Esophagus squamous epithelium (tissue), 4 donors: ENCODE measurements at regions not wholly inside any gene's neighbourhood (a gene's known extent, or its start where the extent isn't known, plus 50 kb on each side); places are given as distances from the start of the nearest gene placed in this dataset.

Source experiments
- CTCF ChIP-seq, 6 experiments: fragments of 450-650 bp in 4 of 6; fragments of 200-600 bp in 2 of 6; sonication (generic) in 2 of 6; IDR thresholded peaks; one replicate each; pipeline ENCODE4 v1.5.1; 2016 to 2019; ENCODE audit warnings: antibody characterized with exemption in 6 of 6, mild to moderate bottlenecking in 4 of 6, moderate library complexity in 4 of 6
- POLR2A ChIP-seq, 4 donors: fragments of 450-650 bp; IDR thresholded peaks; one replicate each; pipeline ENCODE4 v1.6.1; 2017; ENCODE audit warnings: antibody characterized with exemption in 4 of 4, mild to moderate bottlenecking in 4 of 4, moderate library complexity in 3 of 4

DNA sequence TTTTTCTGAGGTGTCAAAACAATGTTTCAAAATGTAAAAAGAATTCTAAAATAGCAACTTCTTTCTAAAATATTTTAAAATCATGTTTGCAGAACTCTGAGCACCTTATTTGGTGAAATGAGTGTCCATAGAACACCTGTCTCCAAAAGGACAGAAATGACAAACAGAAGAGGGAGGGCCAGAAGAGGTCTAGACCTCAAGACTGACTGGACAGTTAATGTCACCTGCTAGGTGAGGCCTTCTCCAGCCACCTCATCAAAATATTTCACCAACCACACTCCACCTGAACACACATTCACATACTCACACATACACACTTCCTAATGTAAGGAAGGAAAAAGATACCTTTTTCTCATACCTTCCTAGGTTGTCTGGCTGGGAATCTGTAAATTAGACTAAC lies 147.8 kb upstream of the PLEKHA5 start:
- TF ChIP-seq CTCF (IDR thresholded peaks at IDR 0.05) (no peak), POLR2A (IDR thresholded peaks at IDR 0.05) (no peak)
